ENCODE measurements at regions not wholly inside any gene's neighbourhood (a gene's known extent, or its start where the extent isn't known, plus 50 kb on each side); places are given as distances from the start of the nearest gene placed in this dataset.

DNA sequence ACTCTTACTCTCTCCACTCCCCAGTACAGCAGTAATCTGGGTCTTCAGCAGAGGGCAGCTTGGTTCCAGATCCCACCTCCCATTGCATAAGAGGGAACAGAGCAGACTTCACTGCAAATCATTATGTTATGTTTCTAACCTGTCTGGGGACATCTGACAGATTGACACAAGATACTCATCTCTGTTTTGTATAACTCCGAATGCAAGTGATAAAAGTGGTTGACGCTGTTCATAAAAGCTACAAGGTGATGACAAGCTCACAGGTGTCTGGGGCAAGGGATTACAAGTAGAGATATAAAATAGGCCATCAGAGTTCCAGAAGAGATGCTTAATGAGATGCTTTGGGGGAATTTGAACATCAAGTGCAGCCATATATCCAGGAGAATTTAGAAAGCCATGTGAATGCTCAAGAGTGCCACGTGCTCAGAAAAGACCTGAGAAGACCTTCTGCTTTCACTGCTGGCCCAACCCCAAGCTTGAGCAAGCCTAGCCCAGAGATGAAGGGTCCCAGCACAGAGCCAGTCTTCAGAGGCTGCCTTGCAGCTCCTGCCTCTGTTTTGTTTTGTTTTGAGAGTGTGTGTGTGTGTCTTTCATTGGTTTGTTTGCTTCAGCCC lies 80.6 kb downstream of the VSTM2A start:
- TF ChIP-seq POLR2A (IDR thresholded peaks at IDR 0.05) = no peak
- TF ChIP-seq, protein P1, sequence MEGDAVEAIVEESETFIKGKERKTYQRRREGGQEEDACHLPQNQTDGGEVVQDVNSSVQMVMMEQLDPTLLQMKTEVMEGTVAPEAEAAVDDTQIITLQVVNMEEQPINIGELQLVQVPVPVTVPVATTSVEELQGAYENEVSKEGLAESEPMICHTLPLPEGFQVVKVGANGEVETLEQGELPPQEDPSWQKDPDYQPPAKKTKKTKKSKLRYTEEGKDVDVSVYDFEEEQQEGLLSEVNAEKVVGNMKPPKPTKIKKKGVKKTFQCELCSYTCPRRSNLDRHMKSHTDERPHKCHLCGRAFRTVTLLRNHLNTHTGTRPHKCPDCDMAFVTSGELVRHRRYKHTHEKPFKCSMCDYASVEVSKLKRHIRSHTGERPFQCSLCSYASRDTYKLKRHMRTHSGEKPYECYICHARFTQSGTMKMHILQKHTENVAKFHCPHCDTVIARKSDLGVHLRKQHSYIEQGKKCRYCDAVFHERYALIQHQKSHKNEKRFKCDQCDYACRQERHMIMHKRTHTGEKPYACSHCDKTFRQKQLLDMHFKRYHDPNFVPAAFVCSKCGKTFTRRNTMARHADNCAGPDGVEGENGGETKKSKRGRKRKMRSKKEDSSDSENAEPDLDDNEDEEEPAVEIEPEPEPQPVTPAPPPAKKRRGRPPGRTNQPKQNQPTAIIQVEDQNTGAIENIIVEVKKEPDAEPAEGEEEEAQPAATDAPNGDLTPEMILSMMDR (IDR thresholded peaks at IDR 0.05) = no peak
- TF ChIP-seq EP300 (IDR thresholded peaks at IDR 0.05) = no peak
